Esophagus muscularis mucosa (tissue), 4 donors: ENCODE measurements at regions not wholly inside any gene's neighbourhood (a gene's known extent, or its start where the extent isn't known, plus 50 kb on each side); places are given as distances from the start of the nearest gene placed in this dataset.
"Not testable (repeated sequence)": the region's sequence is repeated elsewhere in the genome, so short reads cannot be mapped to it uniquely, and the experiment has no call there.

Source experiments
- DNase-seq: peaks from one replicate; pipeline ENCODE4 v3.0.0-alpha.2; 2017; ENCODE audit errors: extremely low spot score
- H3K27ac ChIP-seq, 4 donors: fragments of 200-600 bp; sonication (generic); replicated peaks in 1 of 4; 1 replicate in 3 of 4; 2 replicates in 1 of 4; pipeline ENCODE4 v1.5.1; 2016 to 2019; ENCODE audit warnings: mild to moderate bottlenecking in 1 of 4
- H3K27me3 ChIP-seq, 4 donors: fragments of 200-600 bp; sonication (generic); one replicate each; pipeline versions ENCODE4 v1.5.1 to v1.6.0; 2016 to 2019
- H3K36me3 ChIP-seq, 4 donors: fragments of 200-600 bp; sonication (generic); one replicate each; pipeline ENCODE4 v1.5.1; 2016 to 2019
- H3K4me1 ChIP-seq, 4 donors: fragments of 200-600 bp; sonication (generic); one replicate each; pipeline ENCODE4 v1.5.1; 2016 to 2019
- H3K4me3 ChIP-seq, 4 donors: fragments of 200-600 bp; sonication (generic); 1 replicate in 2 of 4; 2 replicates in 2 of 4; pipeline ENCODE4 v1.5.1; 2016 to 2019; ENCODE audit warnings: mild to moderate bottlenecking in 4 of 4, moderate library complexity in 1 of 4
- H3K9me3 ChIP-seq, 4 donors: fragments of 200-600 bp; sonication (generic); 1 replicate in 3 of 4; 2 replicates in 1 of 4; pipeline ENCODE4 v1.5.1; 2016 to 2019
- EP300 ChIP-seq: sonication (generic); formaldehyde crosslinking; IDR thresholded peaks from one replicate; pipeline ENCODE4 v1.6.1; 2017; ENCODE audit warnings: antibody characterized with exemption
- POLR2A ChIP-seq: fragments of 450-650 bp; IDR thresholded peaks from one replicate; pipeline ENCODE4 v1.6.1; 2017; ENCODE audit warnings: antibody characterized with exemption, moderate library complexity, mild to moderate bottlenecking, low read depth
- POLR2AphosphoS5 ChIP-seq, 2 donors: sonication (generic); formaldehyde crosslinking; IDR thresholded peaks; one replicate each; pipeline ENCODE4 v1.6.1; 2017; ENCODE audit warnings: antibody characterized with exemption in 2 of 2
- WGBS: methylation state at CpG from one replicate; pipeline ENCODE4 v1.1.5; 2018; 5-methylcytosine and 5-hydroxymethylcytosine counted together
- intact Hi-C: fragments of 100-400 bp; cut with DNase I; formaldehyde crosslinking; loops from one replicate; pipeline ENCODE4 v1.15.1; 2023
- TF ChIP-seq, protein P1 (sequence below), 3 experiments: fragments of 200-600 bp in 2 of 3; fragments of 450-650 bp in 1 of 3; sonication (generic) in 2 of 3; IDR thresholded peaks; one replicate each; pipeline ENCODE4 v1.5.1; 2017 to 2019; ENCODE audit warnings: antibody characterized with exemption in 3 of 3, mild to moderate bottlenecking in 2 of 3, moderate library complexity in 1 of 3

DNA sequence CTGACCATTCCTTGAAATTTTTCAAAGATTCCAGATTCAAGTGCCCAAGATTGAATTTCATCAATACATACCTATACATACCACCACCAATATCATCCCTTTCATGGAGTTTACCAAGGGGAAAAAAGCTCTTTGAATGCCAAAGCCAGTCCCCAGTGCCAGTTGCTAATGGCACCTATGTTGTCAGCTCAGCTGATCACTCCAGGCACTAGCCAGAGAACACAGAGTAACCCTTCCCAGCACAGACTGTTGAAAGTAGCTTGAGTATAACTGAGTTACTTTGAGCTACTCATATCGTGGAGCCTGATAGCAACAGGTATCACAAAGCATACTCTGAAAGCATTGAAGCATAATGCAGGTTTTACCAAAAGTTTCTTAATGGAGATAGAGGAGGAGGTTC, 133.9 kb upstream of the NFIA start:
- Histone ChIP-seq H3K27ac (no peak overlapping the region), H3K36me3 (no peaks in the 10 kb centered on the region), H3K4me3 (no peak overlapping the region), H3K9me3 (no peaks in the 10 kb centered on the region), H3K27me3 (no peaks in the 10 kb centered on the region), H3K4me1 (peaks cover 0 to 4% (median 0%) of the 10 kb centered on the region in 4 donors)
- intact Hi-C loops = no loop called here
- TF ChIP-seq POLR2A = no peak
- no peak for TF ChIP-seq POLR2AphosphoS5 (IDR thresholded peaks at IDR 0.05)
- no peak for TF ChIP-seq EP300
- WGBS = 100% methylated on average over 1 of the region's 1 CpG
- no peak for DNase-seq

DNA sequence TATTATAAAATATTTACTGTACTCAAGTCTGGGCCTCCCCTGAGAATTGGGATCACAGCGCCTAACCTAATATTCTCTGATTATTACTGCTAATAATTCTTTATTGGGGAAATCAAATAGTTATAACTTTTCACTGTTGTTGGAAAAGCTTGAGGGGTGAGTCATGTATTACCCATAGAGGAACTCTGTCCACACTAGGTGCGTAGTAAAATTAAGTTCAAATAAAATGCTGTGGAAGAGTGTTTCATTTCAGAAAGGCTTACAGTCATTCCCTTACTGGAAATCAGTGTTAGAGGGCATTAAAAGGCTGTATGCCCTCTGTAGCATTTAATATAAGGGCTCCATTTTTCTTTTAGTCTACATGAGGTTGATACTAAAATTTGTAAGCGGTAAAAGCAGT, 135.0 kb upstream of the NFIA start:
- Histone ChIP-seq H3K4me1 (peaks cover 0 to 4% (median 0%) of the 10 kb centered on the region in 4 donors), H3K27me3 (no peaks in the 10 kb centered on the region), H3K36me3 (no peaks in the 10 kb centered on the region), H3K9me3 (no peaks in the 10 kb centered on the region), H3K27ac (no peak overlapping the region), H3K4me3 (no peak overlapping the region)
- WGBS = 97% methylated on average over 3 of the region's 3 CpGs
- intact Hi-C loops = no loop called here
- DNase-seq = no peak
- TF ChIP-seq POLR2AphosphoS5 (IDR thresholded peaks at IDR 0.05) (no peak), EP300 (no peak), POLR2A (no peak)
- TF ChIP-seq, protein P1, sequence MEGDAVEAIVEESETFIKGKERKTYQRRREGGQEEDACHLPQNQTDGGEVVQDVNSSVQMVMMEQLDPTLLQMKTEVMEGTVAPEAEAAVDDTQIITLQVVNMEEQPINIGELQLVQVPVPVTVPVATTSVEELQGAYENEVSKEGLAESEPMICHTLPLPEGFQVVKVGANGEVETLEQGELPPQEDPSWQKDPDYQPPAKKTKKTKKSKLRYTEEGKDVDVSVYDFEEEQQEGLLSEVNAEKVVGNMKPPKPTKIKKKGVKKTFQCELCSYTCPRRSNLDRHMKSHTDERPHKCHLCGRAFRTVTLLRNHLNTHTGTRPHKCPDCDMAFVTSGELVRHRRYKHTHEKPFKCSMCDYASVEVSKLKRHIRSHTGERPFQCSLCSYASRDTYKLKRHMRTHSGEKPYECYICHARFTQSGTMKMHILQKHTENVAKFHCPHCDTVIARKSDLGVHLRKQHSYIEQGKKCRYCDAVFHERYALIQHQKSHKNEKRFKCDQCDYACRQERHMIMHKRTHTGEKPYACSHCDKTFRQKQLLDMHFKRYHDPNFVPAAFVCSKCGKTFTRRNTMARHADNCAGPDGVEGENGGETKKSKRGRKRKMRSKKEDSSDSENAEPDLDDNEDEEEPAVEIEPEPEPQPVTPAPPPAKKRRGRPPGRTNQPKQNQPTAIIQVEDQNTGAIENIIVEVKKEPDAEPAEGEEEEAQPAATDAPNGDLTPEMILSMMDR (IDR thresholded peaks at IDR 0.05) = no peak

DNA sequence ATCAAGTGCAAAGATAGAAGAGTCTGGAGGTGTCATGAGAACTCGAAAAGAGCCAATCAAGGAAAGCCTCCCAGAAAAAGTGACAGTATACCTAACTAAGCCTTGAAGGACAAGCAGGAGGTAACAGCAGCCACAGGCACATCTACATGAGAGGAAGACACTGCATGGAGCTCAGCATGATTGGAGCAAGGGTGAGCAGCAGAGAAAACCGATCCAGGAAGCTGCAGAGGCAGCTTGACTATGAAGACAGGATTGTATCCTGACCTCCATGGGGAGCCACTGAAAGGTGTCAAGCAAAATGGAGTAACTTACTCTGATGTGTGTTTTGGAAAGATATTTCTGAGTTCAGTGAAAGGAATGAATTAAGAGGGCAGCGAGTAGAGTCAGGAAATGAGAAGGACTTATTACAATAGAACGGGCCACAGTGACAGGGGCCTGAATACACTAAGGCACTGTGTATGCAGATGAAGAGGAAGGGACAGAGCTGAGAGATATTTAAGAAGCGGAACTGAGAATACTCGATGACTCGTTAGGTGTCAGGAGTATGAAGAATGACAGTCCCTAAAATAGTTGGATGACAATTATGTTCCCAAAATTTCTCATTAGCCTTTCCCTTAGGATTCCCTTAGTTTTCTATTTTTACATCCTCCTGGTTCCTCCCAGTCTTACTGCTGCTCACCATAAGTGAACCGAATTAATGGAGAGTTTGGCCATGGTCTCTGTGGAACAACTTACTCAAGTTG, 139.3 kb upstream of the NFIA start:
- TF ChIP-seq POLR2AphosphoS5 (IDR thresholded peaks at IDR 0.05) (no peak), POLR2A (no peak), EP300 (no peak)
- TF ChIP-seq, protein P1 (IDR thresholded peaks at IDR 0.05) = no peak
- Histone ChIP-seq H3K4me3 (no peak overlapping the region), H3K27ac (no peak overlapping the region), H3K9me3 (no peaks in the 10 kb centered on the region), H3K27me3 (no peaks in the 10 kb centered on the region), H3K4me1 (no peaks in the 10 kb centered on the region), H3K36me3 (no peaks in the 10 kb centered on the region)
- DNase-seq = no peak
- intact Hi-C loops = no loop called here
- WGBS = 73% methylated on average over 8 of the region's 8 CpGs

DNA sequence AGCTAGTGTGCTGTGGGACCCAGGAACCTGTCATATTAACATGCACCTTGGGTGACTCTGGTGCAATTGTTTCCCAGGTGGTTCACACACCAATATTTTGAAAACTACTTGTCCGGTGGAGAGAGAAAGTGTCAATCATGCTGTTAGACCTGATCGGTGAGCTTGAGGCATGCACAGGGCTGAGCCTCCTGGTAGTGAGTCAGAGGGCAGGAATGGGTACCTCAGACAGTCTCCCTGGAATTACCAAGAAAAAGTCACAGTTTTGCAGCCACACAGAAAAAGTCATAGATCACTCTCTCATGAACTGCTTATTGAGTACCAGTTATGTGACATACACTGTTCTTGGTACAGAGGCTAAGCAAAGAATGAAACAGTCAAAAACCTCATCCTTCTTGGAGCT, 140.1 kb upstream of the NFIA start:
- WGBS = 100% methylated on average over 2 of the region's 2 CpGs
- DNase-seq = no peak
- no peaks in the 10 kb centered on the region for H3K4me1 ChIP-seq
- no peaks in the 10 kb centered on the region for H3K36me3 ChIP-seq
- no peak overlapping the region for H3K27ac ChIP-seq
- no peak overlapping the region for H3K4me3 ChIP-seq
- TF ChIP-seq, protein P1 (IDR thresholded peaks at IDR 0.05) = no peak
- TF ChIP-seq EP300 (no peak), POLR2A (no peak), POLR2AphosphoS5 (IDR thresholded peaks at IDR 0.05) (no peak)
- intact Hi-C loops = no loop called here
- H3K27me3 ChIP-seq = no peaks in the 10 kb centered on the region
- no peaks in the 10 kb centered on the region for H3K9me3 ChIP-seq

DNA sequence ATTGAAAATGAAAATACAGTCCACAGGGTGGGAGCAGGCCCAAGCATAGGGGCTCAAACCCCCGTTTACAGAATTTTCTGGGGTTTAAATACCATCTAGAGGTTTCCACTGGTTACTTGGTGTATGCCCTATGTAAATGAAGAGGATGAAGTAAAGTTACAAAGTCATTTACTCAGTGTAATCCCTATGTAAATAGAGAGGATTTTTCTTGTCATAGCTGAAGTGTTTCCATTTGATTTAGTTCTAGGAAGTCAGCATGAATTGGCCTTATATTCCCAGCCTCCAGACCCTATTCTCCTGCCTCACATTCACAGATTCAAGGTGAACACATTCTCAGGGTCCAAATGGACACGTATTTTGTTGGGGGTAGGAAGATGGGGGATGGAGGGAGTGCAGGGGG, 141.7 kb upstream of the NFIA start:
- H3K27ac ChIP-seq, intact Hi-C loops, H3K27me3 ChIP-seq, H3K36me3 ChIP-seq, H3K4me3 ChIP-seq, DNase-seq, H3K9me3 ChIP-seq: not testable (repeated sequence)
- peaks cover 0 to 12% (median 10%) of the 10 kb centered on the region in 4 donors for H3K4me1 ChIP-seq
- 89% methylated on average over 2 of the region's 2 CpGs for WGBS

DNA sequence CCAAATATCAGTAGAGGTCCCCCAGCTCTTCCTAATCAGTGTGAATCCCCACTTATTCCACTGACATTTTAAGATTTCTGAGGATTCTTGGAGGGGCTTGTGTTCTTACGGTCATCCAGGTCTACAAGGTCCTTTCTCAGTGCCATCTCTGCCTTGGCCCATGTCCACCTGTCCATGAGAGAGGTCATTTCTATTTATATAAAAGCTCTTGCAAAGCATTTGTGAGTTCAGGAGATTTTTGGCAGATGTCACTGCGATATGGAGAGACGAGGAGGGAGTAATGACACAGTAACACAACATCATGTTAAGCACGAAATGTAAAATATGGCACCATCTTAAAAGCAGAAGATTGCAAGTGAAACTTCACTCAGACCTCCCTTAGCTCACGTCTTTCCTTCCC, 144.6 kb upstream of the NFIA start:
- no peaks in the 10 kb centered on the region for H3K9me3 ChIP-seq
- intact Hi-C loops = no loop called here
- 95% methylated on average over 5 of the region's 5 CpGs for WGBS

More for the DNA sequence above, 144.6 kb upstream of the NFIA start:
- Histone ChIP-seq H3K4me3 (no peak overlapping the region), H3K36me3 (no peaks in the 10 kb centered on the region), H3K27me3 (no peaks in the 10 kb centered on the region), H3K4me1 (peaks cover 0 to 12% (median 10%) of the 10 kb centered on the region in 4 donors), H3K27ac (no peak overlapping the region)
- TF ChIP-seq POLR2AphosphoS5 (IDR thresholded peaks at IDR 0.05) (no peak), EP300 (no peak), POLR2A (no peak)
- TF ChIP-seq, protein P1 (IDR thresholded peaks at IDR 0.05) = no peak
- no peak for DNase-seq
